ENCODE measurements at regions not wholly inside any gene's neighbourhood (a gene's known extent, or its start where the extent isn't known, plus 50 kb on each side); places are given as distances from the start of the nearest gene placed in this dataset.

- Histone ChIP-seq H3K36me3 (ENCODE audit: insufficient read depth, low read length) (no peaks in the 10 kb centered on the region), H4K20me1 (ENCODE audit: insufficient read depth) (no peaks in the 10 kb centered on the region), H3K4me3 (ENCODE audit: low read length) (no peak overlapping the region), H2AFZ (ENCODE audit: low read depth, low read length) (no peak overlapping the region), H3K9me2 (ENCODE audit: insufficient read depth, low read length) (no peaks in the 10 kb centered on the region), H3K4me2 (ENCODE audit: low read length) (no peak overlapping the region), H3K9me3 (ENCODE audit: low read length) (no peaks in the 10 kb centered on the region), H3F3A (ENCODE audit: insufficient read depth, low read length, poor library complexity, severe bottlenecking) (no peaks in the 10 kb centered on the region), H3K27ac (ENCODE audit: low read length) (no peak overlapping the region), H3K79me2 (replicated peaks; ENCODE audit: insufficient read depth, low read length) (no peaks in the 10 kb centered on the region), H3K27me3 (ENCODE audit: insufficient read depth, low read depth, low read length) (no peaks in the 10 kb centered on the region), H3K9ac (ENCODE audit: low read length) (no peak overlapping the region)
- TF ChIP-seq TAF1 (IDR thresholded peaks at IDR 0.05; ENCODE audit: low read depth) (no peak), SMC3 (conservative IDR thresholded peaks at IDR 0.05; ENCODE audit: poor library complexity) (no peak), MXI1 (conservative IDR thresholded peaks at IDR 0.05; ENCODE audit: poor library complexity, severe bottlenecking) (no peak), EZH2 (IDR thresholded peaks at IDR 0.05; ENCODE audit: borderline replicate concordance, insufficient read depth, low read length, poor library complexity, severe bottlenecking) (no peak), REST (IDR thresholded peaks at IDR 0.05; ENCODE audit: borderline replicate concordance) (no peak), RAD21 (conservative IDR thresholded peaks at IDR 0.05) (no peak), POLR2AphosphoS5 (IDR thresholded peaks at IDR 0.05) (no peak), EP300 (conservative IDR thresholded peaks at IDR 0.05; ENCODE audit: poor library complexity, severe bottlenecking) (no peak)
- TF ChIP-seq, protein P1, sequence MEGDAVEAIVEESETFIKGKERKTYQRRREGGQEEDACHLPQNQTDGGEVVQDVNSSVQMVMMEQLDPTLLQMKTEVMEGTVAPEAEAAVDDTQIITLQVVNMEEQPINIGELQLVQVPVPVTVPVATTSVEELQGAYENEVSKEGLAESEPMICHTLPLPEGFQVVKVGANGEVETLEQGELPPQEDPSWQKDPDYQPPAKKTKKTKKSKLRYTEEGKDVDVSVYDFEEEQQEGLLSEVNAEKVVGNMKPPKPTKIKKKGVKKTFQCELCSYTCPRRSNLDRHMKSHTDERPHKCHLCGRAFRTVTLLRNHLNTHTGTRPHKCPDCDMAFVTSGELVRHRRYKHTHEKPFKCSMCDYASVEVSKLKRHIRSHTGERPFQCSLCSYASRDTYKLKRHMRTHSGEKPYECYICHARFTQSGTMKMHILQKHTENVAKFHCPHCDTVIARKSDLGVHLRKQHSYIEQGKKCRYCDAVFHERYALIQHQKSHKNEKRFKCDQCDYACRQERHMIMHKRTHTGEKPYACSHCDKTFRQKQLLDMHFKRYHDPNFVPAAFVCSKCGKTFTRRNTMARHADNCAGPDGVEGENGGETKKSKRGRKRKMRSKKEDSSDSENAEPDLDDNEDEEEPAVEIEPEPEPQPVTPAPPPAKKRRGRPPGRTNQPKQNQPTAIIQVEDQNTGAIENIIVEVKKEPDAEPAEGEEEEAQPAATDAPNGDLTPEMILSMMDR (IDR thresholded peaks at IDR 0.05; ENCODE audit: poor library complexity, severe bottlenecking): no peak
These were observed 102.9 kb upstream of the IRF2BP2 start for GRCh38 chr1:234712891-234713305.

GRCh38 chr1:234710936-234711724 is 101.2 kb upstream of the IRF2BP2 start:
- H3F3A ChIP-seq (ENCODE audit: insufficient read depth, low read length, poor library complexity, severe bottlenecking): no peaks in the 10 kb centered on the region
- no peaks in the 10 kb centered on the region for H4K20me1 ChIP-seq (ENCODE audit: insufficient read depth)
- H3K27ac ChIP-seq (ENCODE audit: low read length): peak overlapping the region; percentile 35
- no peak overlapping the region for H3K4me3 ChIP-seq (ENCODE audit: low read length)
- H3K27me3 ChIP-seq (ENCODE audit: insufficient read depth, low read depth, low read length): no peaks in the 10 kb centered on the region
- H3K4me2 ChIP-seq (ENCODE audit: low read length): no peak overlapping the region
- H3K79me2 ChIP-seq (replicated peaks; ENCODE audit: insufficient read depth, low read length): no peaks in the 10 kb centered on the region
- no peaks in the 10 kb centered on the region for H3K36me3 ChIP-seq (ENCODE audit: insufficient read depth, low read length)
- TF ChIP-seq, protein P1 (IDR thresholded peaks at IDR 0.05; ENCODE audit: poor library complexity, severe bottlenecking): peak; percentile 25
- TF ChIP-seq REST (IDR thresholded peaks at IDR 0.05; ENCODE audit: borderline replicate concordance) (no peak), SMC3 (conservative IDR thresholded peaks at IDR 0.05; ENCODE audit: poor library complexity) (no peak), TAF1 (IDR thresholded peaks at IDR 0.05; ENCODE audit: low read depth) (no peak), POLR2AphosphoS5 (IDR thresholded peaks at IDR 0.05) (peak; percentile 38), MXI1 (conservative IDR thresholded peaks at IDR 0.05; ENCODE audit: poor library complexity, severe bottlenecking) (no peak), RAD21 (conservative IDR thresholded peaks at IDR 0.05) (peak; percentile 47), EZH2 (IDR thresholded peaks at IDR 0.05; ENCODE audit: borderline replicate concordance, insufficient read depth, low read length, poor library complexity, severe bottlenecking) (no peak), EP300 (conservative IDR thresholded peaks at IDR 0.05; ENCODE audit: poor library complexity, severe bottlenecking) (peak; percentile 41)
- no peak overlapping the region for H3K9ac ChIP-seq (ENCODE audit: low read length)
- no peak overlapping the region for H2AFZ ChIP-seq (ENCODE audit: low read depth, low read length)
- H3K9me3 ChIP-seq (ENCODE audit: low read length): no peaks in the 10 kb centered on the region
- H3K9me2 ChIP-seq (ENCODE audit: insufficient read depth, low read length): no peaks in the 10 kb centered on the region

Data from neural cell (in vitro differentiated cells).